Tibial nerve (tissue), 4 donors: ENCODE measurements at regions not wholly inside any gene's neighbourhood (a gene's known extent, or its start where the extent isn't known, plus 50 kb on each side); places are given as distances from the start of the nearest gene placed in this dataset.

Source experiments
- DNase-seq, 2 donors: peaks; one replicate each; pipeline ENCODE4 v3.0.0-alpha.2; 2019; ENCODE audit warnings: low spot score in 2 of 2
- H3K27ac ChIP-seq, 4 donors: fragments of 200-600 bp; sonication (generic) in 3 of 4; one replicate each; pipeline ENCODE4 v1.5.1; 2017 to 2019; ENCODE audit warnings: mild to moderate bottlenecking in 1 of 4
- H3K27me3 ChIP-seq, 2 donors: fragments of 200-600 bp; sonication (generic) in 1 of 2; one replicate each; pipeline versions ENCODE4 v1.5.1 to v1.6.0; 2017 to 2019
- H3K36me3 ChIP-seq, 3 donors: fragments of 200-600 bp; sonication (generic); one replicate each; pipeline ENCODE4 v1.5.1; 2018 to 2019
- H3K4me1 ChIP-seq, 4 donors: fragments of 200-600 bp; sonication (generic) in 3 of 4; one replicate each; pipeline ENCODE4 v1.5.1; 2017 to 2019
- H3K4me3 ChIP-seq, 4 donors: fragments of 200-600 bp; sonication (generic) in 3 of 4; one replicate each; pipeline ENCODE4 v1.5.1; 2017 to 2019; ENCODE audit warnings: mild to moderate bottlenecking in 1 of 4, moderate library complexity in 1 of 4
- H3K9me3 ChIP-seq, 4 donors: fragments of 200-600 bp; sonication (generic) in 3 of 4; one replicate each; pipeline ENCODE4 v1.5.1; 2017 to 2019
- CTCF ChIP-seq, 5 experiments: fragments of 200-600 bp in 3 of 5; fragments of 450-650 bp in 2 of 5; sonication (generic) in 3 of 5; IDR thresholded peaks; one replicate each; pipeline ENCODE4 v1.5.1; 2016 to 2019; ENCODE audit warnings: antibody characterized with exemption in 5 of 5, mild to moderate bottlenecking in 3 of 5, moderate library complexity in 2 of 5
- EP300 ChIP-seq, 2 donors: sonication (generic); formaldehyde crosslinking; IDR thresholded peaks; one replicate each; pipeline ENCODE4 v1.6.1; 2017; ENCODE audit warnings: antibody characterized with exemption in 2 of 2, mild to moderate bottlenecking in 1 of 2
- POLR2A ChIP-seq, 2 donors: fragments of 450-650 bp; IDR thresholded peaks; one replicate each; pipeline ENCODE4 v1.6.1; 2017; ENCODE audit warnings: antibody characterized with exemption in 2 of 2, mild to moderate bottlenecking in 2 of 2, moderate library complexity in 2 of 2
- whole genome bisulfite sequencing, 2 donors: methylation state at CpG; one replicate each; pipeline ENCODE4 v1.1.5; 2018; 5-methylcytosine and 5-hydroxymethylcytosine counted together

- Histone ChIP-seq H3K27ac (no peak overlapping the region), H3K9me3 (peaks cover 0 to 3% (median 0%) of the 10 kb centered on the region in 4 donors), H3K36me3 (no peaks in the 10 kb centered on the region), H3K4me3 (no peak overlapping the region), H3K27me3 (no peaks in the 10 kb centered on the region), H3K4me1 (peaks cover 0 to 15% (median under 1%) of the 10 kb centered on the region in 4 donors)
- no peak for DNase-seq
- TF ChIP-seq POLR2A (IDR thresholded peaks at IDR 0.05) (no peak), EP300 (IDR thresholded peaks at IDR 0.05) (no peak), CTCF (IDR thresholded peaks at IDR 0.05) (no peak)
Measured at GRCh38 chr18:56157541-56157940, 480.9 kb downstream of the TXNL1 start.

GRCh38 chr18:56152551-56153310 is 485.7 kb downstream of the TXNL1 start:
- H3K27me3 ChIP-seq = no peaks in the 10 kb centered on the region
- WGBS, 2 donors = 56 to 65% methylated on average over 13 of the region's 13 CpGs
- peaks cover 0 to 3% (median 0%) of the 10 kb centered on the region in 4 donors for H3K9me3 ChIP-seq
- H3K4me3 ChIP-seq = no peak overlapping the region
- no peaks in the 10 kb centered on the region for H3K4me1 ChIP-seq
- TF ChIP-seq EP300 (IDR thresholded peaks at IDR 0.05) (no peak), CTCF (IDR thresholded peaks at IDR 0.05) (no peak), POLR2A (IDR thresholded peaks at IDR 0.05) (no peak)
- H3K36me3 ChIP-seq = no peaks in the 10 kb centered on the region
- DNase-seq = no peak
- H3K27ac ChIP-seq = no peak overlapping the region

- Histone ChIP-seq H3K27ac (no peak overlapping the region), H3K4me1 (no peaks in the 10 kb centered on the region), H3K27me3 (no peaks in the 10 kb centered on the region), H3K9me3 (no peaks in the 10 kb centered on the region), H3K36me3 (no peaks in the 10 kb centered on the region), H3K4me3 (no peak overlapping the region)
- DNase-seq = no peak
- TF ChIP-seq CTCF (IDR thresholded peaks at IDR 0.05) (no peak), POLR2A (IDR thresholded peaks at IDR 0.05) (no peak), EP300 (IDR thresholded peaks at IDR 0.05) (no peak)
Measured at GRCh38 chr18:56148373-56148772, 490.0 kb downstream of the TXNL1 start.

GRCh38 chr18:56146565-56146964 is 491.8 kb downstream of the TXNL1 start:
- no peaks in the 10 kb centered on the region for H3K4me1 ChIP-seq
- WGBS, 2 donors = 59 to 61% methylated on average over 1 of the region's 1 CpG
- no peak overlapping the region for H3K27ac ChIP-seq
- H3K36me3 ChIP-seq = no peaks in the 10 kb centered on the region
- no peak overlapping the region for H3K4me3 ChIP-seq
- H3K9me3 ChIP-seq = no peaks in the 10 kb centered on the region
- no peaks in the 10 kb centered on the region for H3K27me3 ChIP-seq
- DNase-seq = no peak
- TF ChIP-seq POLR2A (IDR thresholded peaks at IDR 0.05) (no peak), CTCF (IDR thresholded peaks at IDR 0.05) (no peak), EP300 (IDR thresholded peaks at IDR 0.05) (no peak)

- no peak overlapping the region for H3K4me3 ChIP-seq
- no peak for TF ChIP-seq POLR2A (IDR thresholded peaks at IDR 0.05)
- TF ChIP-seq EP300 (IDR thresholded peaks at IDR 0.05) = no peak
- no peak for TF ChIP-seq CTCF (IDR thresholded peaks at IDR 0.05)
- no peak overlapping the region for H3K27ac ChIP-seq
- WGBS, 2 donors = 83 to 84% methylated on average over 2 of the region's 2 CpGs
- H3K27me3 ChIP-seq = no peaks in the 10 kb centered on the region
- H3K36me3 ChIP-seq = no peaks in the 10 kb centered on the region
- H3K4me1 ChIP-seq = peaks cover 0 to 10% (median 0%) of the 10 kb centered on the region in 4 donors
- no peaks in the 10 kb centered on the region for H3K9me3 ChIP-seq
- no peak for DNase-seq
Measured at GRCh38 chr18:56142001-56142400, 496.4 kb downstream of the TXNL1 start.
